GM12892 (cell line): ENCODE measurements at regions not wholly inside any gene's neighbourhood (a gene's known extent, or its start where the extent isn't known, plus 50 kb on each side); places are given as distances from the start of the nearest gene placed in this dataset.

Experiments used
- POLR2A ChIP-seq: IDR thresholded peaks from 2 replicates; pipeline ENCODE4 v1.6.1; 2011; ENCODE audit warnings: low read depth, low read length, control low read depth
- POLR2AphosphoS5 ChIP-seq: IDR thresholded peaks from 2 replicates; pipeline ENCODE4 v1.6.1; 2011; ENCODE audit warnings: low read depth, low read length, control low read depth
- TAF1 ChIP-seq: IDR thresholded peaks from 2 replicates; pipeline ENCODE4 v1.6.1; 2011; ENCODE audit warnings: low read depth, mild to moderate bottlenecking, control low read depth, low read length, borderline replicate concordance

- TF ChIP-seq POLR2AphosphoS5, result no peak
- no peak for TF ChIP-seq POLR2A
- no peak for TF ChIP-seq TAF1
These were observed 457.4 kb downstream of the TRHDE start for GRCh38 chr12:72729451-72730010.
